Smooth muscle cell (in vitro differentiated cells): ENCODE measurements at regions not wholly inside any gene's neighbourhood (a gene's known extent, or its start where the extent isn't known, plus 50 kb on each side); places are given as distances from the start of the nearest gene placed in this dataset.

Experiments used
- DNase-seq: peaks from one replicate; lab custom pipeline; 2025; ENCODE audit not compliant: unreplicated experiment; lab: John Stamatoyannopoulos, UW
- H2AFZ ChIP-seq: fragments of 200-600 bp; sonication (generic); 2 replicates; pipeline ENCODE4 v1.6.0; 2016; ENCODE audit warnings: antibody characterized with exemption, low read depth, mild to moderate bottlenecking
- H3F3A ChIP-seq: fragments of 200-600 bp; sonication (generic); 2 replicates; pipeline ENCODE4 v1.6.0; 2017; ENCODE audit warnings: antibody characterized with exemption, low read depth
- H3K27ac ChIP-seq: fragments of 200-600 bp; sonication (generic); 2 replicates; pipeline ENCODE4 v1.5.1; 2016; ENCODE audit warnings: low read depth, mild to moderate bottlenecking
- H3K27me3 ChIP-seq: fragments of 200-600 bp; sonication (generic); 2 replicates; pipeline ENCODE4 v1.6.1; 2016; ENCODE audit warnings: low read depth, mild to moderate bottlenecking
- H3K36me3 ChIP-seq: fragments of 200-600 bp; sonication (generic); 2 replicates; pipeline ENCODE4 v1.5.1; 2016; ENCODE audit warnings: low read depth
- H3K4me1 ChIP-seq: fragments of 200-600 bp; sonication (generic); 2 replicates; pipeline ENCODE4 v1.5.1; 2016; ENCODE audit warnings: low read depth
- H3K4me2 ChIP-seq: fragments of 200-600 bp; sonication (generic); 2 replicates; pipeline ENCODE4 v1.6.0; 2016; ENCODE audit warnings: mild to moderate bottlenecking
- H3K4me3 ChIP-seq: fragments of 200-600 bp; sonication (generic); 2 replicates; pipeline ENCODE4 v1.5.1; 2016; ENCODE audit warnings: mild to moderate bottlenecking
- H3K79me2 ChIP-seq: fragments of 200-600 bp; sonication (generic); 2 replicates; pipeline ENCODE4 v1.6.0; 2016; ENCODE audit warnings: low read depth, mild to moderate bottlenecking
- H3K9ac ChIP-seq: fragments of 200-600 bp; sonication (generic); 2 replicates; pipeline ENCODE4 v1.6.0; 2016; ENCODE audit warnings: low read depth
- H3K9me3 ChIP-seq: fragments of 200-600 bp; sonication (generic); replicated peaks from 2 replicates; pipeline ENCODE4 v1.5.1; 2016; ENCODE audit warnings: low read depth
- H4K20me1 ChIP-seq: fragments of 200-600 bp; sonication (generic); 2 replicates; pipeline ENCODE4 v1.6.0; 2016; ENCODE audit warnings: low read depth
- CTCF ChIP-seq: fragments of 200-600 bp; sonication (generic); IDR thresholded peaks from 2 replicates; pipeline ENCODE4 v1.5.1; 2017; ENCODE audit warnings: borderline replicate concordance, mild to moderate bottlenecking, antibody characterized with exemption; ENCODE audit not compliant: insufficient read depth, poor library complexity, severe bottlenecking
- WGBS: methylation state at CpG from one replicate; pipeline ENCODE4 v1.1.7; 2016; ENCODE audit warnings: low lambda C conversion rate; 5-methylcytosine and 5-hydroxymethylcytosine counted together

- Histone ChIP-seq H3K4me1 (no peaks in the 10 kb centered on the region), H2AFZ (no peak overlapping the region), H3K36me3 (no peaks in the 10 kb centered on the region), H4K20me1 (no peaks in the 10 kb centered on the region), H3K9ac (no peak overlapping the region), H3K27me3 (no peaks in the 10 kb centered on the region), H3K9me3 (no peaks in the 10 kb centered on the region), H3F3A (peaks cover 6% of the 10 kb centered on the region), H3K4me2 (no peak overlapping the region), H3K4me3 (no peak overlapping the region), H3K79me2 (no peaks in the 10 kb centered on the region), H3K27ac (no peak overlapping the region)
- no peak for DNase-seq
- WGBS = 89% methylated on average over 4 of the region's 4 CpGs
- TF ChIP-seq CTCF = no peak
Measured at GRCh38 chr5:67292201-67292940, 95.8 kb upstream of the CD180 start.

- Histone ChIP-seq H2AFZ (no peak overlapping the region), H3F3A (peaks cover 6% of the 10 kb centered on the region), H3K9ac (no peak overlapping the region), H3K9me3 (no peaks in the 10 kb centered on the region), H3K4me3 (no peak overlapping the region), H3K36me3 (no peaks in the 10 kb centered on the region), H3K4me1 (no peaks in the 10 kb centered on the region), H3K79me2 (no peaks in the 10 kb centered on the region), H3K27me3 (no peaks in the 10 kb centered on the region), H3K4me2 (no peak overlapping the region), H4K20me1 (no peaks in the 10 kb centered on the region), H3K27ac (no peak overlapping the region)
- no peak for DNase-seq
- no peak for TF ChIP-seq CTCF
- WGBS = 94% methylated on average over 7 of the region's 7 CpGs
Measured at GRCh38 chr5:67291671-67292070, 95.1 kb upstream of the CD180 start.

- WGBS = 85% methylated on average over 4 of the region's 4 CpGs
Measured at GRCh38 chr5:67291066-67291465, 94.5 kb upstream of the CD180 start.

More at GRCh38 chr5:67291066-67291465, 94.5 kb upstream of the CD180 start:
- H3K9ac ChIP-seq = no peak overlapping the region
- H3K9me3 ChIP-seq = no peaks in the 10 kb centered on the region
- H3K36me3 ChIP-seq = no peaks in the 10 kb centered on the region
- no peaks in the 10 kb centered on the region for H3K4me1 ChIP-seq
- no peak overlapping the region for H2AFZ ChIP-seq
- TF ChIP-seq CTCF = no peak
- no peaks in the 10 kb centered on the region for H3K79me2 ChIP-seq
- no peaks in the 10 kb centered on the region for H3K27me3 ChIP-seq
- no peak overlapping the region for H3K27ac ChIP-seq
- H3K4me2 ChIP-seq = no peak overlapping the region
- peaks cover 6% of the 10 kb centered on the region for H3F3A ChIP-seq
- no peak for DNase-seq
- no peak overlapping the region for H3K4me3 ChIP-seq
- no peaks in the 10 kb centered on the region for H4K20me1 ChIP-seq
